Fibroblast of lung (primary cell): ENCODE measurements at regions not wholly inside any gene's neighbourhood (a gene's known extent, or its start where the extent isn't known, plus 50 kb on each side); places are given as distances from the start of the nearest gene placed in this dataset.

ENCODE experiments used
- DNase-seq, 2 donors: peaks; one replicate each; pipeline versions ENCODE4 v3.0.0 to v3.0.0-alpha.2; 2010; ENCODE audit warnings: low read depth in 2 of 2
- H2AFZ ChIP-seq: 2 replicates; pipeline ENCODE4 v1.5.1; 2012; ENCODE audit warnings: low read length, control low read depth, inconsistent platforms
- H3K27ac ChIP-seq: 2 replicates; pipeline ENCODE4 v1.5.1; 2011; ENCODE audit warnings: low read length, control low read depth; ENCODE audit not compliant: insufficient read depth
- H3K27me3 ChIP-seq: 2 replicates; pipeline ENCODE4 v1.5.1; 2011; ENCODE audit warnings: mild to moderate bottlenecking, low read length; ENCODE audit not compliant: control insufficient read depth, insufficient read depth
- H3K36me3 ChIP-seq: 2 replicates; pipeline ENCODE4 v1.5.1; 2011; ENCODE audit warnings: low read length; ENCODE audit not compliant: control insufficient read depth, insufficient read depth
- H3K4me1 ChIP-seq: 2 replicates; pipeline ENCODE4 v1.5.1; 2011; ENCODE audit warnings: low read length; ENCODE audit not compliant: control insufficient read depth, insufficient read depth; ENCODE audit errors: extremely low read depth
- H3K4me2 ChIP-seq: 2 replicates; pipeline ENCODE4 v1.5.1; 2011; ENCODE audit warnings: low read length, control low read depth; ENCODE audit not compliant: insufficient read depth; ENCODE audit errors: extremely low read depth
- H3K4me3 ChIP-seq, 4 experiments: fragments of 200-600 bp in 1 of 4; sonication (generic) in 1 of 4; replicated peaks in 1 of 4; 2 replicates each; pipeline ENCODE4 v1.5.1; 2011 to 2016; ENCODE audit warnings: low read length in 4 of 4, low read depth in 3 of 4, mild to moderate bottlenecking in 3 of 4, control low read depth in 2 of 4, inconsistent platforms in 1 of 4, mixed read lengths in 1 of 4; ENCODE audit not compliant: insufficient read depth in 1 of 4; ENCODE audit errors: control extremely low read depth in 1 of 4
- H3K79me2 ChIP-seq: 2 replicates; pipeline ENCODE4 v1.5.1; 2012; ENCODE audit warnings: mild to moderate bottlenecking, low read length, inconsistent platforms; ENCODE audit not compliant: control insufficient read depth, insufficient read depth
- H3K9ac ChIP-seq: 2 replicates; pipeline ENCODE4 v1.5.1; 2011; ENCODE audit warnings: mild to moderate bottlenecking, low read length, control low read depth; ENCODE audit not compliant: insufficient read depth
- H3K9me3 ChIP-seq: 2 replicates; pipeline ENCODE4 v1.5.1; 2012; ENCODE audit warnings: low read depth, low read length; ENCODE audit not compliant: control insufficient read depth, insufficient read depth
- H4K20me1 ChIP-seq: 2 replicates; pipeline ENCODE4 v1.5.1; 2011; ENCODE audit warnings: low read length; ENCODE audit not compliant: control insufficient read depth, insufficient read depth; ENCODE audit errors: extremely low read depth
- EZH2 ChIP-seq: IDR thresholded peaks from 2 replicates; pipeline ENCODE4 v1.5.1; 2012; ENCODE audit warnings: low read length, control low read depth, mild to moderate bottlenecking; ENCODE audit errors: missing control alignments
- TF ChIP-seq, protein P1 (sequence below), 2 donors: IDR thresholded peaks in 1 of 2; conservative IDR thresholded peaks in 1 of 2; 1 replicate in 1 of 2; 2 replicates in 1 of 2; pipeline ENCODE4 v1.5.1; 2011 to 2012; ENCODE audit warnings: low read length in 2 of 2, control low read depth in 1 of 2, inconsistent platforms in 1 of 2, low read depth in 1 of 2, mild to moderate bottlenecking in 1 of 2

GRCh38 chr4:55175779-55176231 lies 50.4 kb upstream of the KDR start:
- peak; percentile 29 to 85 for DNase-seq
- Histone ChIP-seq H3K9me3 (no peaks in the 10 kb centered on the region), H3K36me3 (no peaks in the 10 kb centered on the region), H3K27me3 (no peaks in the 10 kb centered on the region), H4K20me1 (no peaks in the 10 kb centered on the region), H2AFZ (peak overlapping the region; percentile 9), H3K9ac (no peak overlapping the region), H3K4me1 (peaks cover 11% of the 10 kb centered on the region), H3K27ac (no peak overlapping the region), H3K79me2 (no peaks in the 10 kb centered on the region), H3K4me3 (no peak overlapping the region), H3K4me2 (peak overlapping the region; percentile 46)
- TF ChIP-seq, protein P1, sequence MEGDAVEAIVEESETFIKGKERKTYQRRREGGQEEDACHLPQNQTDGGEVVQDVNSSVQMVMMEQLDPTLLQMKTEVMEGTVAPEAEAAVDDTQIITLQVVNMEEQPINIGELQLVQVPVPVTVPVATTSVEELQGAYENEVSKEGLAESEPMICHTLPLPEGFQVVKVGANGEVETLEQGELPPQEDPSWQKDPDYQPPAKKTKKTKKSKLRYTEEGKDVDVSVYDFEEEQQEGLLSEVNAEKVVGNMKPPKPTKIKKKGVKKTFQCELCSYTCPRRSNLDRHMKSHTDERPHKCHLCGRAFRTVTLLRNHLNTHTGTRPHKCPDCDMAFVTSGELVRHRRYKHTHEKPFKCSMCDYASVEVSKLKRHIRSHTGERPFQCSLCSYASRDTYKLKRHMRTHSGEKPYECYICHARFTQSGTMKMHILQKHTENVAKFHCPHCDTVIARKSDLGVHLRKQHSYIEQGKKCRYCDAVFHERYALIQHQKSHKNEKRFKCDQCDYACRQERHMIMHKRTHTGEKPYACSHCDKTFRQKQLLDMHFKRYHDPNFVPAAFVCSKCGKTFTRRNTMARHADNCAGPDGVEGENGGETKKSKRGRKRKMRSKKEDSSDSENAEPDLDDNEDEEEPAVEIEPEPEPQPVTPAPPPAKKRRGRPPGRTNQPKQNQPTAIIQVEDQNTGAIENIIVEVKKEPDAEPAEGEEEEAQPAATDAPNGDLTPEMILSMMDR (conservative IDR thresholded peaks at IDR 0.05 in 1 of 2, IDR thresholded peaks at IDR 0.05 in 1 of 2; ENCODE audit: low read depth in 1 of 2, low read length in 2 of 2) = no peak
- TF ChIP-seq EZH2 = no peak

DNA sequence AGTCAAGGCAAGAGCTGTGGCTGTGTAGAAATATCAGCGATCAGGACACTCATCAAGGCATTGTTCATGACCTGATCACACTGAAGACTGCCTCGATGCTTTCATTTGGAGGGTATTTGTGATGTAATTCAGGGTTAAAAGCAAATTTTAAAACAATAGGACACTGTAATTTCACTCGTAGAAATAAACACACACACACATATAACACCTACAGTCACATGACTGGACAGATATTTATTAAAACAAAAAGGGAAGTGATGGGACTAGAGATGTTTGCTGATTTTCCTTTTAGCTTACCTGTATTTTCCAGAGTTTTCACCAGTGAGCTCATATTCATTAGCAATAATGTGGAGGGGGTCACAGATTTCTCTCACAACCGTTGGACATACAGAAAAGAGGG lies 51.1 kb upstream of the KDR start:
- no peak overlapping the region for H3K4me2 ChIP-seq
- H3K4me1 ChIP-seq = peaks cover 11% of the 10 kb centered on the region
- no peaks in the 10 kb centered on the region for H3K27me3 ChIP-seq
- TF ChIP-seq EZH2 = no peak
- TF ChIP-seq, protein P1 (conservative IDR thresholded peaks at IDR 0.05 in 1 of 2, IDR thresholded peaks at IDR 0.05 in 1 of 2; ENCODE audit: low read depth in 1 of 2, low read length in 2 of 2) = no peak
- H3K9ac ChIP-seq = no peak overlapping the region
- no peak for DNase-seq
- H3K27ac ChIP-seq = no peak overlapping the region
- no peak overlapping the region for H3K4me3 ChIP-seq
- H2AFZ ChIP-seq = peak overlapping the region; percentile 9
- H3K36me3 ChIP-seq = no peaks in the 10 kb centered on the region
- no peaks in the 10 kb centered on the region for H3K79me2 ChIP-seq
- H3K9me3 ChIP-seq = no peaks in the 10 kb centered on the region
- no peaks in the 10 kb centered on the region for H4K20me1 ChIP-seq

DNA sequence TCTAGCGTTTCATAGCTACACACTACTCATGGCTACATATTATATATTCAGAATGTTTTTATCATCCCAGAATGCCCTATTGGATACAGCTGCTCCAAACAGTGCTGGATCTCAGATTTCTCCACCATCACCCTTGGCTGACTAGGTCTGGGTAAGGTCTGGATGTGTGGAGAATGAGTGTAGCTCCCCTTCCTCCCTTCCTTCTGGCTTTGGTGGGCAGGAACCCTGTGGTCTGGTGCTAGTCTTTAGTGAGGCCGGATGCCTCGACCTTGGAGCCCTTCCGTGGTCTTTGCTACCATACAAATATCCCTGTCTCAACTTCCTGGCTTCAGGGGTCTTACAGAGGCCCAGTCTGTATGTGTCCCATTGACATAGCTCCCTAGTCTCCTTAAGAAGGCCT lies 52.1 kb upstream of the KDR start:
- H3K27ac ChIP-seq = no peak overlapping the region
- H3K4me1 ChIP-seq = peaks cover 11% of the 10 kb centered on the region
- TF ChIP-seq, protein P1 (conservative IDR thresholded peaks at IDR 0.05 in 1 of 2, IDR thresholded peaks at IDR 0.05 in 1 of 2; ENCODE audit: low read depth in 1 of 2, low read length in 2 of 2) = no peak
- TF ChIP-seq EZH2 = no peak
- H3K4me3 ChIP-seq = no peak overlapping the region
- no peak for DNase-seq
- no peaks in the 10 kb centered on the region for H3K9me3 ChIP-seq
- no peak overlapping the region for H3K4me2 ChIP-seq
- H4K20me1 ChIP-seq = no peaks in the 10 kb centered on the region
- no peak overlapping the region for H2AFZ ChIP-seq
- no peak overlapping the region for H3K9ac ChIP-seq
- no peaks in the 10 kb centered on the region for H3K36me3 ChIP-seq
- H3K27me3 ChIP-seq = no peaks in the 10 kb centered on the region
- no peaks in the 10 kb centered on the region for H3K79me2 ChIP-seq
